Keratinocyte (primary cell): ENCODE measurements at regions not wholly inside any gene's neighbourhood (a gene's known extent, or its start where the extent isn't known, plus 50 kb on each side); places are given as distances from the start of the nearest gene placed in this dataset.

ENCODE experiments used
- DNase-seq: peaks from one replicate; pipeline ENCODE4 v3.0.0-alpha.2; 2011; ENCODE audit warnings: low read depth, missing footprints, low spot score
- FAIRE-seq: peaks from 2 replicates; lab custom pipeline; 2011; peaks lifted over from hg19 to GRCh38; lab: Jason Lieb, UNC
- H2AFZ ChIP-seq: 2 replicates; pipeline ENCODE4 v1.6.0; 2012; ENCODE audit warnings: low read length, control low read depth, inconsistent platforms; ENCODE audit not compliant: control insufficient read depth
- H3K27ac ChIP-seq: 2 replicates; pipeline ENCODE4 v1.5.1; 2011; ENCODE audit warnings: low read length; ENCODE audit not compliant: control insufficient read depth, insufficient read depth
- H3K27me3 ChIP-seq: 3 replicates; pipeline ENCODE4 v1.6.0; 2011; ENCODE audit warnings: low read length; ENCODE audit not compliant: control insufficient read depth, insufficient read depth; ENCODE audit errors: extremely low read depth
- H3K36me3 ChIP-seq, 2 experiments: 2 replicates in 1 of 2; 3 replicates in 1 of 2; pipeline ENCODE4 v1.5.1; 2011; ENCODE audit warnings: low read length in 2 of 2, mild to moderate bottlenecking in 1 of 2; ENCODE audit not compliant: control insufficient read depth in 2 of 2, insufficient read depth in 2 of 2; ENCODE audit errors: extremely low read depth in 1 of 2
- H3K4me1 ChIP-seq: 3 replicates; pipeline ENCODE4 v1.5.1; 2011; ENCODE audit warnings: low read length; ENCODE audit not compliant: control insufficient read depth, insufficient read depth; ENCODE audit errors: extremely low read depth
- H3K4me2 ChIP-seq: 3 replicates; pipeline ENCODE4 v1.6.0; 2011; ENCODE audit warnings: low read depth, low read length; ENCODE audit not compliant: control insufficient read depth, insufficient read depth; ENCODE audit errors: extremely low read depth
- H3K4me3 ChIP-seq, 3 experiments: fragments of 200-600 bp in 1 of 3; sonication (generic) in 1 of 3; 2 replicates in 2 of 3; 3 replicates in 1 of 3; pipeline ENCODE4 v1.5.1; 2011 to 2016; ENCODE audit warnings: low read length in 3 of 3, mild to moderate bottlenecking in 3 of 3, control low read depth in 2 of 3, inconsistent platforms in 1 of 3, low read depth in 1 of 3, mixed read lengths in 1 of 3, mixed run types in 1 of 3, moderate library complexity in 1 of 3; ENCODE audit not compliant: control insufficient read depth in 2 of 3, insufficient read depth in 2 of 3; ENCODE audit errors: extremely low read depth in 1 of 3
- H3K79me2 ChIP-seq: 2 replicates; pipeline ENCODE4 v1.6.0; 2012; ENCODE audit warnings: low read length; ENCODE audit not compliant: control insufficient read depth, insufficient read depth
- H3K9ac ChIP-seq: 3 replicates; pipeline ENCODE4 v1.6.0; 2011; ENCODE audit warnings: low read length; ENCODE audit not compliant: control insufficient read depth, insufficient read depth; ENCODE audit errors: extremely low read depth
- H3K9me1 ChIP-seq: 3 replicates; pipeline ENCODE4 v1.6.0; 2011; ENCODE audit warnings: low read length; ENCODE audit not compliant: control insufficient read depth, insufficient read depth; ENCODE audit errors: extremely low read depth
- H3K9me3 ChIP-seq: 2 replicates; pipeline ENCODE4 v1.5.1; 2012; ENCODE audit warnings: low read depth, low read length; ENCODE audit not compliant: control insufficient read depth
- H4K20me1 ChIP-seq: 3 replicates; pipeline ENCODE4 v1.6.0; 2011; ENCODE audit warnings: low read length; ENCODE audit not compliant: control insufficient read depth, insufficient read depth; ENCODE audit errors: extremely low read depth
- CTCF ChIP-seq, 3 experiments: IDR thresholded peaks in 1 of 3; conservative IDR thresholded peaks in 1 of 3; optimal IDR thresholded peaks in 1 of 3; 2 replicates in 2 of 3; 3 replicates in 1 of 3; pipeline versions ENCODE3 to v1.5.1; 2011; ENCODE audit warnings: low read length in 3 of 3, mild to moderate bottlenecking in 3 of 3, moderate library complexity in 2 of 3, control low read depth in 1 of 3, inconsistent platforms in 1 of 3; ENCODE audit not compliant: insufficient read depth in 2 of 3; ENCODE audit errors: extremely low read depth in 1 of 3
- EZH2 ChIP-seq: IDR thresholded peaks from one replicate; pipeline ENCODE4 v1.6.1; 2012; ENCODE audit warnings: inconsistent platforms, mild to moderate bottlenecking, low read length, moderate library complexity
- dilution Hi-C: fragments of 300-500 bp; cut with MboI; formaldehyde crosslinking; loops from one replicate; pipeline ENCODE4 v1.7.0; 2020; ENCODE audit warnings: low sequenced_read_pairs; ENCODE audit not compliant: extremely low pct_ligation_motif_present

GRCh38 chr6:19479551-19479950 lies 357.6 kb upstream of the ID4 start:
- Histone ChIP-seq H3K79me2 (no peaks in the 10 kb centered on the region), H3K27me3 (no peaks in the 10 kb centered on the region), H2AFZ (no peak overlapping the region), H3K36me3 (no peaks in the 10 kb centered on the region), H3K27ac (no peak overlapping the region), H3K4me1 (peaks cover 6% of the 10 kb centered on the region), H4K20me1 (no peaks in the 10 kb centered on the region), H3K9me1 (no peaks in the 10 kb centered on the region), H3K9ac (no peak overlapping the region), H3K4me3 (no peak overlapping the region), H3K9me3 (no peaks in the 10 kb centered on the region), H3K4me2 (no peak overlapping the region)
- dilution Hi-C loops: no loop called here
- DNase-seq (no peak), FAIRE-seq (no peak)
- TF ChIP-seq EZH2: no peak
- TF ChIP-seq CTCF (optimal IDR thresholded peaks at IDR 0.05 in 1 of 3, IDR thresholded peaks at IDR 0.05 in 1 of 3, conservative IDR thresholded peaks at IDR 0.05 in 1 of 3; ENCODE audit: extremely low read depth in 1 of 3, insufficient read depth in 2 of 3, low read length in 3 of 3): no peak

GRCh38 chr6:19492636-19493405 lies 344.3 kb upstream of the ID4 start:
- Histone ChIP-seq H3K36me3 (no peaks in the 10 kb centered on the region), H3K27ac (no peak overlapping the region), H3K4me2 (no peak overlapping the region), H3K9me1 (no peaks in the 10 kb centered on the region), H2AFZ (no peak overlapping the region), H3K4me3 (no peak overlapping the region), H3K9ac (no peak overlapping the region), H3K4me1 (no peaks in the 10 kb centered on the region), H3K9me3 (no peaks in the 10 kb centered on the region), H3K27me3 (no peaks in the 10 kb centered on the region), H4K20me1 (no peaks in the 10 kb centered on the region), H3K79me2 (no peaks in the 10 kb centered on the region)
- no peak for TF ChIP-seq CTCF (optimal IDR thresholded peaks at IDR 0.05 in 1 of 3, IDR thresholded peaks at IDR 0.05 in 1 of 3, conservative IDR thresholded peaks at IDR 0.05 in 1 of 3; ENCODE audit: extremely low read depth in 1 of 3, insufficient read depth in 2 of 3, low read length in 3 of 3)
- TF ChIP-seq EZH2: no peak
- DNase-seq (no peak), FAIRE-seq (no peak)
- dilution Hi-C loops: no loop called here
